ENCODE measurements at regions not wholly inside any gene's neighbourhood (a gene's known extent, or its start where the extent isn't known, plus 50 kb on each side); places are given as distances from the start of the nearest gene placed in this dataset.

DNA sequence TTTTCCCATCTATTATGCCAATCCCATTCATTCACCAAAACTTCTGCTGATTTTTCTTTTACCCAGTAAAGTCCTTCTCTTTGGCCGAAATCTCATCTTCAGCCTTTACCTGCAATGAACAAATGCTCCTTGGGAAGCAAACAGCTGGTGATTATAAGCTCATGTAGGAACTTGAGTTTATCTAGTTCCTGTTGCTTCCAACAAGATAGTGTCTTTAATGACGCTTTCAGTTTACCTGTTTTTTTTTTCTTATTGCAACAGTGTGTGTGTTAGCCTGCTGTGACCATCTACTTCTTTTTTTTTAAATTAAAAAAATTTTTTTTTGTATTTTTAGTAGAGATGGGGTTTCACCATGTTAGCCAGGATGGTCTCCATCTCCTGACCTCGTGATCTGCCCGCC lies 156.0 kb downstream of the CD47 start:
- Mint-ChIP-seq H3K27me3 (ENCODE audit: low read depth, poor library complexity) (peaks cover 4% of the 10 kb centered on the region), H3K36me3 (ENCODE audit: low read depth) (peaks cover 6% of the 10 kb centered on the region), H3K4me3 (no peak overlapping the region), H3K9me3 (peaks cover 14% of the 10 kb centered on the region), H3K4me1 (peaks cover 3% of the 10 kb centered on the region), H3K27ac (no peak overlapping the region)
- TF ChIP-seq, protein P1, sequence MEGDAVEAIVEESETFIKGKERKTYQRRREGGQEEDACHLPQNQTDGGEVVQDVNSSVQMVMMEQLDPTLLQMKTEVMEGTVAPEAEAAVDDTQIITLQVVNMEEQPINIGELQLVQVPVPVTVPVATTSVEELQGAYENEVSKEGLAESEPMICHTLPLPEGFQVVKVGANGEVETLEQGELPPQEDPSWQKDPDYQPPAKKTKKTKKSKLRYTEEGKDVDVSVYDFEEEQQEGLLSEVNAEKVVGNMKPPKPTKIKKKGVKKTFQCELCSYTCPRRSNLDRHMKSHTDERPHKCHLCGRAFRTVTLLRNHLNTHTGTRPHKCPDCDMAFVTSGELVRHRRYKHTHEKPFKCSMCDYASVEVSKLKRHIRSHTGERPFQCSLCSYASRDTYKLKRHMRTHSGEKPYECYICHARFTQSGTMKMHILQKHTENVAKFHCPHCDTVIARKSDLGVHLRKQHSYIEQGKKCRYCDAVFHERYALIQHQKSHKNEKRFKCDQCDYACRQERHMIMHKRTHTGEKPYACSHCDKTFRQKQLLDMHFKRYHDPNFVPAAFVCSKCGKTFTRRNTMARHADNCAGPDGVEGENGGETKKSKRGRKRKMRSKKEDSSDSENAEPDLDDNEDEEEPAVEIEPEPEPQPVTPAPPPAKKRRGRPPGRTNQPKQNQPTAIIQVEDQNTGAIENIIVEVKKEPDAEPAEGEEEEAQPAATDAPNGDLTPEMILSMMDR (IDR thresholded peaks at IDR 0.05), result no peak
- DNase-seq, result no peak

DNA sequence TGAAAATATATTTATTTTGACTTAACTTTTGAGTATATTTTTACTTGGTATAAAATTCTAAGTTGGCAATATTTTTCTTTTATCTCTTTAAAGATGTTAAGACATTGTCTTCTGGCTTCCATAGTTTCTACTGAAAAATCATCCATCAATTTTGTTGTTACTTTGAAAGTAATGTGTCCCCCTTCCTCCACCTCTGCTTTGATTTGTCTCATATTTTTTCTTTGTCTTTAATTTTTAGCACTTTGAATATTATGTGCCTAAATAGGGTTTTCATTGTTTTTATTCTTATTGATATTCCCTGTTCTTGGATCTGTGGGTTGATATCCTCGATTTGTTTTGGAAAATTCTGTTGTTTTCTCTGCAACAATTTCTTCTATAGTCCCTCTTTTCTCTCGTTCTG lies 157.4 kb downstream of the CD47 start:
- Mint-ChIP-seq H3K9me3 (peaks cover 14% of the 10 kb centered on the region), H3K4me1 (no peaks in the 10 kb centered on the region), H3K27ac (no peak overlapping the region), H3K4me3 (no peak overlapping the region), H3K27me3 (ENCODE audit: low read depth, poor library complexity) (peaks cover 5% of the 10 kb centered on the region), H3K36me3 (ENCODE audit: low read depth) (peaks cover 6% of the 10 kb centered on the region)
- TF ChIP-seq, protein P1 (IDR thresholded peaks at IDR 0.05), result no peak
- no peak for DNase-seq

DNA sequence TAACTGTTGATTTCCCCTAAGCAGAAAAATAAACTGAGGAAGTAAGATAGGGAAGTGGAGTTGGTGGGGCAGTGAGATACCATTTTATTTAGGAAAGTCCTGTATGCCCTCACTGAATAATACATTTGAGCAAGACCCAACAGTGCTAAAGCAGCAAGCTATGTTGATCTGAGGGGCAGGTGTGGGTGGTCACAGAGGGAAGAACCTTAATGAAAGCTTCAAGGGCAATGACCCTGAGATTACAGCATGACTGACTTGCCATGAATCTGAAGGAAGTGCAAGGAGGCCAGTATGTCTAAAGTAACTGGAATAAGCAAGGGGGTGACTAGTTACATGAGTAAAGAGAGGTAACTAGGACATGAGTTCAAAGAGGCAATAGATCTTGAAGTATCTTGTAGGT lies 159.5 kb downstream of the CD47 start:
- no peak for DNase-seq
- Mint-ChIP-seq H3K27ac (no peak overlapping the region), H3K27me3 (ENCODE audit: low read depth, poor library complexity) (peaks cover 16% of the 10 kb centered on the region), H3K9me3 (peaks cover 14% of the 10 kb centered on the region), H3K36me3 (ENCODE audit: low read depth) (peaks cover 6% of the 10 kb centered on the region), H3K4me3 (no peak overlapping the region), H3K4me1 (peaks cover 7% of the 10 kb centered on the region)
- TF ChIP-seq, protein P1 (IDR thresholded peaks at IDR 0.05), result no peak

DNA sequence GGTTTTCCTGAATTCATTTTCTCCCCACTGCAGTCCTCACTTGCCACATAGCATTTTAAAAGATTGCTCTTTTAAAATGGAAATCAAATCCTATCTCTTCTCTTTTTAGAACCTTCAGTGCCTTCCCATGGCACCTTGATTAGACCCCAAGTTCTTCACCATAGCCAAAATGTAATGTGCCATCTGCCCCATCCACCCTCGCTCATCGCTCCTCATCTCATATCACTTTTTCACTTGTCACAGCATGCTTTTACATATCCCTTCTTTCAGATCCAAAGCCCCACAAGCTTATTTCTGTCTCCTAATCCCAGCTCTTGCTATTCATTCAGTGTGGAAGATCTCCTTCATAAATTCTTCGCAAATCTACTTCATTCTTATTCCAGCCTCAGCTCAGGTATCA lies 161.7 kb downstream of the CD47 start:
- Mint-ChIP-seq H3K27me3 (ENCODE audit: low read depth, poor library complexity) (peaks cover 23% of the 10 kb centered on the region), H3K4me1 (peaks cover 7% of the 10 kb centered on the region), H3K27ac (no peak overlapping the region), H3K4me3 (no peak overlapping the region), H3K9me3 (peaks cover 7% of the 10 kb centered on the region), H3K36me3 (ENCODE audit: low read depth) (peaks cover 6% of the 10 kb centered on the region)
- no peak for DNase-seq
- TF ChIP-seq, protein P1 (IDR thresholded peaks at IDR 0.05), result no peak

DNA sequence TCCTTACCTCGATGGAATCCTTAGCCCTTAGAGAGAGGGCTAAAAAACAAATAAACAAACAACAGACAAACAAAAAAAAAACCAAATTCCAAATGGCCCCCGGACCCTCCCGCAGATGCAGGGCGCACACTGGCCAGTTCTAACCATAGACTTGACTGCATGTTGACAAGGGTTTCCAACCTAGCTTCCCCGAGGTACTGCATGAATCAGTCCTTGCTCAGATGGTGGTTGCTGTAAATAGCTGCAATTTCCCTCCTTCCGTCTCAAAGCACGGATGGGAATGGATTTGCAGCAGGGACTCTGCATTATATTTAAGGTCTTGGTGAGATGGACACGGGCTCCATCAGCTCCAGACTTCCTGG lies 162.8 kb downstream of the CD47 start:
- no peak for DNase-seq
- peaks cover 19% of the 10 kb centered on the region for H3K27me3 Mint-ChIP-seq (ENCODE audit: low read depth, poor library complexity)
- peak overlapping the region; percentile 89 for H3K4me3 Mint-ChIP-seq
- H3K4me1 Mint-ChIP-seq, result peaks cover 7% of the 10 kb centered on the region
- no peaks in the 10 kb centered on the region for H3K9me3 Mint-ChIP-seq
- H3K27ac Mint-ChIP-seq, result no peak overlapping the region
- H3K36me3 Mint-ChIP-seq (ENCODE audit: low read depth), result no peaks in the 10 kb centered on the region
- TF ChIP-seq, protein P1 (IDR thresholded peaks at IDR 0.05), result no peak

DNA sequence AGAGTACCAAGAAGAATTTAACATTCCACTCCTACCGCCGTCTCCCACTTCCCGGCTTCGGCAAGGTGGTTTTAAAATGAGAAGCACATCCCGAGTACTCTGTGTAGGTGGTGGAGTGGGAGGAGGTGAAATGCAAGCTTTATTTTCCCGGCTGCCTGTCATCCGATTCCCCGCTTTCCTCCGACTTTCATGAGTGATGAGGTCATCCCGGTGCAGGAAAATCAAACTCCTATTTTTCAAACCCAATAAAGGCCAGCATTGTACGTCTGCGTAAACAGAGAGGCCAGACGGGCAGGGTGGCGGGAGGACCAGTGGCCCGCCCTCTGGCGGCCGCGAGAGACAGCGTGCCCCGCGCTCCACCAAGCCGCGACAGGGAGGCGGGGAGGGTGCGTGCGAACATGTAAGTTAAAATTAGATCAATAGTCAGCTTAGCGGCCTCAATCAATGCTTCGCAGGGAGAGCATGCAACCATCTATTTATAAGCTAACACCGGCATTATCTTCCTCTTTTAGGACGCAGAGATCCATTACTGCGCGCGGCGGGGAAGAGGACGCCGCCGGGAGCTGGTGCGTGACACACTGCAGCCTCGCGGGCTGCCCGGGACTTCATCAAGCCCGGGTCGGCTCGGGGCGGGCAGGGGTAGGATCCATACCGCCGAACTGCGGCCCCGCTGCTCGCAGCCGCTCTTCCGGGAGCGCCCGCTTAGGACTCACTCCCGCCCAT lies 163.3 kb downstream of the CD47 start:
- H3K27ac Mint-ChIP-seq, result no peak overlapping the region
- TF ChIP-seq, protein P1 (IDR thresholded peaks at IDR 0.05), result peak; percentile 90
- H3K9me3 Mint-ChIP-seq, result no peaks in the 10 kb centered on the region
- H3K4me1 Mint-ChIP-seq, result peaks cover 7% of the 10 kb centered on the region
- H3K4me3 Mint-ChIP-seq, result peak overlapping the region; percentile 89
- no peaks in the 10 kb centered on the region for H3K36me3 Mint-ChIP-seq (ENCODE audit: low read depth)
- peaks cover 19% of the 10 kb centered on the region for H3K27me3 Mint-ChIP-seq (ENCODE audit: low read depth, poor library complexity)
- DNase-seq, result peak; percentile 77

Measured in nephron progenitor cell (in vitro differentiated cells).